ENCODE measurements at regions not wholly inside any gene's neighbourhood (a gene's known extent, or its start where the extent isn't known, plus 50 kb on each side); places are given as distances from the start of the nearest gene placed in this dataset.

- CTCF ChIA-PET (ENCODE audit: low intra/inter-chr PET ratio) = no interaction called here
- no peak for TF ChIP-seq MCM5 (IDR thresholded peaks at IDR 0.05; ENCODE audit: low read depth)
- TF ChIP-seq AFF4 (CRISPR knock-in tag; IDR thresholded peaks at IDR 0.05) = no peak
- intact Hi-C loops (cut with micrococcal nuclease) = no loop called here
- Histone ChIP-seq H3K27ac (ENCODE audit: extremely low read depth, low read depth, low read length) (no peak overlapping the region), H3K9me1 (ENCODE audit: control insufficient read depth, insufficient read depth, low read length) (no peaks in the 10 kb centered on the region), H3K9ac (ENCODE audit: insufficient read depth in 1 of 2, low read depth in 2 of 2, low read length in 2 of 2) (no peak overlapping the region), H3K4me1 (replicated peaks in 1 of 2; ENCODE audit: control insufficient read depth in 2 of 2, insufficient read depth in 2 of 2, low read length in 2 of 2) (no peaks in the 10 kb centered on the region), H3K27me3 (ENCODE audit: control insufficient read depth in 2 of 2, insufficient read depth in 2 of 2, low read length in 2 of 2) (no peaks in the 10 kb centered on the region), H3K9me3 (replicated peaks; ENCODE audit: control insufficient read depth, insufficient read depth, low read depth, low read length) (no peaks in the 10 kb centered on the region; the same call in 1 of the 2 replicates), H2AFZ (ENCODE audit: low read depth, low read length) (no peak overlapping the region), H3K4me2 (ENCODE audit: insufficient read depth, low read length) (no peak overlapping the region), H3K36me3 (ENCODE audit: control insufficient read depth, insufficient read depth, low read length) (no peaks in the 10 kb centered on the region), H4K20me1 (replicated peaks; ENCODE audit: control insufficient read depth, insufficient read depth, low read length) (no peaks in the 10 kb centered on the region), H3K79me2 (ENCODE audit: control insufficient read depth, insufficient read depth, low read length) (no peaks in the 10 kb centered on the region), H3K4me3 (no peak overlapping the region)
- BruUV-seq (replicated peaks) = no TSS peak
- WGBS (ENCODE audit: insufficient coverage, low coverage, missing lambda C conversion rate) = 0% methylated on average over 1 of the region's 1 CpG
- ATAC-seq (no peak), FAIRE-seq (no peak), DNase-seq (ENCODE audit: extremely low read depth in 1 of 4, low spot score in 3 of 4) (no peak)
- in situ Hi-C loops (cut with MboI) = no loop called here
- POLR2A ChIA-PET = no interaction called here
These were observed 99.1 kb upstream of the EDNRA start for GRCh38 chr4:147381749-147382148.

GRCh38 chr4:147388018-147388417, 92.9 kb upstream of the EDNRA start:
- Histone ChIP-seq H2AFZ (ENCODE audit: low read depth, low read length) (no peak overlapping the region), H4K20me1 (replicated peaks; ENCODE audit: control insufficient read depth, insufficient read depth, low read length) (no peaks in the 10 kb centered on the region), H3K9ac (ENCODE audit: insufficient read depth in 1 of 2, low read depth in 2 of 2, low read length in 2 of 2) (no peak overlapping the region), H3K4me2 (ENCODE audit: insufficient read depth, low read length) (no peak overlapping the region), H3K27ac (ENCODE audit: extremely low read depth, low read depth, low read length) (no peak overlapping the region), H3K9me3 (replicated peaks; ENCODE audit: control insufficient read depth, insufficient read depth, low read depth, low read length) (no peaks in the 10 kb centered on the region), H3K36me3 (ENCODE audit: control insufficient read depth, insufficient read depth, low read length) (no peaks in the 10 kb centered on the region), H3K4me3 (no peak overlapping the region), H3K79me2 (ENCODE audit: control insufficient read depth, insufficient read depth, low read length) (no peaks in the 10 kb centered on the region), H3K27me3 (ENCODE audit: control insufficient read depth in 2 of 2, insufficient read depth in 2 of 2, low read length in 2 of 2) (no peaks in the 10 kb centered on the region), H3K9me1 (ENCODE audit: control insufficient read depth, insufficient read depth, low read length) (no peaks in the 10 kb centered on the region), H3K4me1 (replicated peaks in 1 of 2; ENCODE audit: control insufficient read depth in 2 of 2, insufficient read depth in 2 of 2, low read length in 2 of 2) (no peaks in the 10 kb centered on the region)
- no peak for FAIRE-seq
- in situ Hi-C loops (cut with MboI) = no loop called here
- WGBS (ENCODE audit: insufficient coverage, low coverage, missing lambda C conversion rate) = 0% methylated on average over 1 of the region's 1 CpG
- ATAC-seq = no peak
- no peak for DNase-seq (ENCODE audit: extremely low read depth in 1 of 4, low spot score in 3 of 4)
- TF ChIP-seq HDAC3 (IDR thresholded peaks at IDR 0.05; ENCODE audit: borderline replicate concordance, partially characterized antibody) (no peak), RUNX1 (IDR thresholded peaks at IDR 0.05; ENCODE audit: low read depth) (no peak), SMAD2 (IDR thresholded peaks at IDR 0.05; ENCODE audit: low read depth, low read length) (no peak), TFAP4 (CRISPR knock-in tag; IDR thresholded peaks at IDR 0.05; ENCODE audit: borderline replicate concordance) (no peak), TFE3 (CRISPR knock-in tag; IDR thresholded peaks at IDR 0.05) (peak; percentile 37)
- POLR2A ChIA-PET = no interaction called here
- intact Hi-C loops (cut with micrococcal nuclease) = no loop called here
- no TSS peak for BruUV-seq (replicated peaks)
- CTCF ChIA-PET (ENCODE audit: low intra/inter-chr PET ratio) = no interaction called here
